OCI-LY1 (cell line): ENCODE measurements at regions not wholly inside any gene's neighbourhood (a gene's known extent, or its start where the extent isn't known, plus 50 kb on each side); places are given as distances from the start of the nearest gene placed in this dataset.

Experiments used
- H2AFZ ChIP-seq: fragments of 200-600 bp; sonication (generic), shearing (Covaris generic); 2 replicates; pipeline ENCODE4 v1.6.0; 2014; ENCODE audit warnings: antibody characterized with exemption, mild to moderate bottlenecking, low read length
- H3F3A ChIP-seq: fragments of 200-600 bp; sonication (generic), shearing (Covaris generic); 2 replicates; pipeline ENCODE4 v1.6.0; 2014; ENCODE audit warnings: mild to moderate bottlenecking, antibody characterized with exemption, low read length, moderate library complexity; ENCODE audit not compliant: insufficient read depth
- H3K27ac ChIP-seq: fragments of 200-600 bp; sonication (generic); 2 replicates; pipeline ENCODE4 v1.5.1; 2014; ENCODE audit warnings: low read length, mixed run types, mild to moderate bottlenecking, low read depth; ENCODE audit not compliant: poor library complexity, severe bottlenecking
- H3K27me3 ChIP-seq: fragments of 200-600 bp; sonication (generic); 2 replicates; pipeline ENCODE4 v1.6.0; 2014; ENCODE audit warnings: antibody characterized with exemption, mild to moderate bottlenecking, low read length, moderate library complexity; ENCODE audit not compliant: insufficient read depth
- H3K36me3 ChIP-seq: fragments of 200-600 bp; sonication (generic); 2 replicates; pipeline ENCODE4 v1.6.1; 2014; ENCODE audit warnings: mild to moderate bottlenecking, antibody characterized with exemption, low read length, moderate library complexity, mixed read lengths; ENCODE audit not compliant: insufficient read depth
- H3K4me1 ChIP-seq: fragments of 200-600 bp; sonication (generic); 2 replicates; pipeline ENCODE4 v1.5.1; 2014; ENCODE audit warnings: mild to moderate bottlenecking, low read length, moderate library complexity; ENCODE audit not compliant: insufficient read depth, severe bottlenecking
- H3K4me2 ChIP-seq: fragments of 200-600 bp; sonication (generic), shearing (Covaris generic); 2 replicates; pipeline ENCODE4 v1.6.1; 2014; ENCODE audit warnings: low read length
- H3K4me3 ChIP-seq: fragments of 200-600 bp; sonication (generic); 2 replicates; pipeline ENCODE4 v1.5.1; 2014; ENCODE audit warnings: low read length, low read depth, mild to moderate bottlenecking, mixed read lengths; ENCODE audit not compliant: poor library complexity, severe bottlenecking
- H3K79me2 ChIP-seq: fragments of 200-600 bp; shearing (Covaris generic); 2 replicates; pipeline ENCODE4 v1.6.1; 2016; ENCODE audit warnings: mixed run types, low read length, mixed read lengths; ENCODE audit not compliant: insufficient read depth
- H3K9ac ChIP-seq: fragments of 200-600 bp; sonication (generic), shearing (Covaris generic); 2 replicates; pipeline ENCODE4 v1.6.1; 2014; ENCODE audit warnings: mild to moderate bottlenecking, low read length, mixed read lengths
- H3K9me2 ChIP-seq: fragments of 200-600 bp; sonication (generic), shearing (Covaris generic); 2 replicates; pipeline ENCODE4 v1.6.1; 2014; ENCODE audit warnings: low read depth, mild to moderate bottlenecking, low read length, mixed read lengths
- H3K9me3 ChIP-seq: fragments of 200-600 bp; shearing (Covaris generic); 2 replicates; pipeline ENCODE4 v1.6.1; 2014; ENCODE audit warnings: low read length, mixed read lengths
- H4K20me1 ChIP-seq: fragments of 200-600 bp; sonication (generic), shearing (Covaris generic); 2 replicates; pipeline ENCODE4 v1.6.0; 2016; ENCODE audit warnings: mild to moderate bottlenecking, low read length; ENCODE audit not compliant: insufficient read depth
- CTCF ChIP-seq: fragments of 200-600 bp; sonication (generic), shearing (Covaris generic); IDR thresholded peaks from 2 replicates; pipeline ENCODE4 v1.5.1; 2017; ENCODE audit warnings: mild to moderate bottlenecking, antibody characterized with exemption, low read length, moderate library complexity, mixed read lengths
- EZH2 ChIP-seq: fragments of 200-600 bp; sonication (generic), shearing (Covaris generic); IDR thresholded peaks from 2 replicates; pipeline ENCODE4 v1.8.0; 2017; ENCODE audit warnings: borderline replicate concordance, mixed run types, mild to moderate bottlenecking, antibody characterized with exemption, low read length, moderate library complexity, mixed read lengths

- Histone ChIP-seq H3K4me1 (no peaks in the 10 kb centered on the region), H3K9me3 (no peaks in the 10 kb centered on the region), H3F3A (no peaks in the 10 kb centered on the region), H2AFZ (no peak overlapping the region), H3K36me3 (no peaks in the 10 kb centered on the region), H4K20me1 (no peaks in the 10 kb centered on the region), H3K79me2 (no peaks in the 10 kb centered on the region), H3K4me3 (no peak overlapping the region), H3K4me2 (no peak overlapping the region), H3K27ac (no peak overlapping the region), H3K9me2 (no peaks in the 10 kb centered on the region), H3K9ac (no peak overlapping the region), H3K27me3 (no peaks in the 10 kb centered on the region)
- TF ChIP-seq EZH2 = no peak
- TF ChIP-seq CTCF = no peak
These were observed 218.2 kb upstream of the IL12B start for GRCh38 chr5:159548517-159548916.

- Histone ChIP-seq H3F3A (no peaks in the 10 kb centered on the region), H3K4me3 (no peak overlapping the region), H3K27ac (no peak overlapping the region), H2AFZ (no peak overlapping the region), H3K9me3 (no peaks in the 10 kb centered on the region), H3K4me2 (no peak overlapping the region), H3K36me3 (no peaks in the 10 kb centered on the region), H3K4me1 (no peaks in the 10 kb centered on the region), H3K79me2 (no peaks in the 10 kb centered on the region), H4K20me1 (no peaks in the 10 kb centered on the region), H3K27me3 (no peaks in the 10 kb centered on the region), H3K9ac (no peak overlapping the region), H3K9me2 (no peaks in the 10 kb centered on the region)
- TF ChIP-seq EZH2 = no peak
- TF ChIP-seq CTCF = no peak
These were observed 218.8 kb upstream of the IL12B start for GRCh38 chr5:159549046-159549445.

GRCh38 chr5:159550951-159551350, 220.7 kb upstream of the IL12B start:
- Histone ChIP-seq H3K27ac (no peak overlapping the region), H3K4me1 (no peaks in the 10 kb centered on the region), H4K20me1 (no peaks in the 10 kb centered on the region), H3K36me3 (no peaks in the 10 kb centered on the region), H3K4me2 (no peak overlapping the region), H2AFZ (no peak overlapping the region), H3F3A (no peaks in the 10 kb centered on the region), H3K9me2 (no peaks in the 10 kb centered on the region), H3K4me3 (no peak overlapping the region), H3K9me3 (no peaks in the 10 kb centered on the region), H3K79me2 (no peaks in the 10 kb centered on the region), H3K27me3 (no peaks in the 10 kb centered on the region), H3K9ac (no peak overlapping the region)
- TF ChIP-seq EZH2 (no peak), CTCF (no peak)
